HepG2 (cell line): ENCODE measurements at regions not wholly inside any gene's neighbourhood (a gene's known extent, or its start where the extent isn't known, plus 50 kb on each side); places are given as distances from the start of the nearest gene placed in this dataset.

Experiments used
- ATAC-seq: fragments of 200-7000 bp; cut with Tn5 transposase; 3 replicates; pipeline ENCODE4 v1.9.1; 2020; ENCODE audit warnings: mild to moderate bottlenecking, moderate library complexity
- BruUV-seq: library from RNA; stranded (reverse); fragments of 400-500 nt; replicated peaks from 2 replicates; lab custom pipeline; 2021; lab: Mats Ljungman, UMichigan
- CTCF ChIA-PET: fragments of 300-600 bp; formaldehyde crosslinking; extraction: SDS; loops from one replicate; lab custom pipeline; 2021; ENCODE audit warnings: low total read pairs, inconsistent platforms, low intra/inter-chr PET ratio; lab: Yijun Ruan, JAX
- POLR2A ChIA-PET: fragments of 350-600 bp; sonication (Branson Sonifier 250); formaldehyde crosslinking; loops from one replicate; lab custom pipeline; 2020; ENCODE audit warnings: antibody characterized with exemption, inconsistent platforms; lab: Yijun Ruan, JAX
- DNase-seq: peaks from one replicate; pipeline ENCODE4 v3.0.0-alpha.2; 2015; ENCODE audit warnings: low spot score
- FAIRE-seq: peaks from 3 replicates; lab custom pipeline; 2011; peaks lifted over from hg19 to GRCh38; lab: Jason Lieb, UNC
- H2AFZ ChIP-seq: one replicate; pipeline ENCODE4 v1.6.1; 2011; ENCODE audit warnings: low read length, inconsistent platforms
- H3K27ac ChIP-seq: fragments of 300-600 bp; 3 replicates; pipeline ENCODE4 v1.8.0; 2011; ENCODE audit warnings: mixed run types, mild to moderate bottlenecking, mixed read lengths, low read length, inconsistent platforms; ENCODE audit not compliant: insufficient read depth; ENCODE audit errors: extremely low read length
- H3K27me3 ChIP-seq, 2 experiments: fragments of 200-600 bp in 1 of 2; 2 replicates in 1 of 2; 3 replicates in 1 of 2; pipeline versions ENCODE4 v1.6.0 to v1.8.0; 2011; ENCODE audit warnings: low read length in 2 of 2, mild to moderate bottlenecking in 2 of 2, moderate library complexity in 2 of 2, inconsistent platforms in 1 of 2; ENCODE audit not compliant: insufficient read depth in 2 of 2, control insufficient read depth in 1 of 2
- H3K36me3 ChIP-seq, 2 experiments: fragments of 200-600 bp in 1 of 2; replicated peaks in 1 of 2; 2 replicates in 1 of 2; 3 replicates in 1 of 2; pipeline versions ENCODE4 v1.5.1 to v1.8.0; 2011; ENCODE audit warnings: low read length in 2 of 2, inconsistent platforms in 1 of 2; ENCODE audit not compliant: insufficient read depth in 2 of 2, control insufficient read depth in 1 of 2
- H3K4me1 ChIP-seq: 2 replicates; pipeline ENCODE4 v1.5.1; 2012; ENCODE audit warnings: low read length, inconsistent platforms; ENCODE audit not compliant: insufficient read depth
- H3K4me2 ChIP-seq: 2 replicates; pipeline ENCODE4 v1.6.0; 2011; ENCODE audit warnings: low read depth, low read length, inconsistent platforms
- H3K4me3 ChIP-seq, 3 experiments: fragments of 200-600 bp in 1 of 3; sonication (generic), shearing (Covaris generic) in 1 of 3; replicated peaks in 1 of 3; 2 replicates each; pipeline ENCODE4 v1.5.1; 2011 to 2016; ENCODE audit warnings: low read length in 3 of 3, inconsistent platforms in 2 of 3, low read depth in 2 of 3, mild to moderate bottlenecking in 2 of 3, control low read depth in 1 of 3, mixed read lengths in 1 of 3; ENCODE audit not compliant: insufficient read depth in 1 of 3
- H3K79me2 ChIP-seq: one replicate; pipeline ENCODE4 v1.6.1; 2011; ENCODE audit warnings: low read length, inconsistent platforms; ENCODE audit not compliant: insufficient read depth
- H3K9ac ChIP-seq: 2 replicates; pipeline ENCODE4 v1.6.0; 2011; ENCODE audit warnings: mild to moderate bottlenecking, low read depth, low read length, inconsistent platforms; ENCODE audit not compliant: insufficient read depth
- H3K9me3 ChIP-seq: 2 replicates; pipeline ENCODE4 v1.5.1; 2012; ENCODE audit warnings: mild to moderate bottlenecking, low read length
- H4K20me1 ChIP-seq: 2 replicates; pipeline ENCODE4 v1.6.0; 2011; ENCODE audit warnings: inconsistent platforms, mild to moderate bottlenecking, low read length, moderate library complexity; ENCODE audit not compliant: insufficient read depth
- DR1 ChIP-seq: sonication (generic); formaldehyde crosslinking; IDR thresholded peaks from 2 replicates; pipeline ENCODE4 v1.8.0; 2021; ENCODE audit warnings: mild to moderate bottlenecking, missing genetic modification reagents, inconsistent platforms
- GLMP ChIP-seq: sonication (generic); formaldehyde crosslinking; IDR thresholded peaks from 2 replicates; pipeline ENCODE4 v1.9.0; 2021; ENCODE audit warnings: missing genetic modification reagents, mild to moderate bottlenecking, borderline replicate concordance
- KMT2B ChIP-seq: IDR thresholded peaks from 2 replicates; pipeline ENCODE4 v1.6.1; 2016; ENCODE audit warnings: missing genetic modification reagents, missing compliant biosample characterization
- MZF1 ChIP-seq: sonication (generic); formaldehyde crosslinking; IDR thresholded peaks from 2 replicates; pipeline ENCODE4 v1.8.1; 2023; ENCODE audit warnings: mild to moderate bottlenecking, missing genetic modification reagents, borderline replicate concordance
- POGK ChIP-seq: sonication (generic); formaldehyde crosslinking; conservative IDR thresholded peaks from 2 replicates; pipeline ENCODE4 v1.8.0; 2022; ENCODE audit warnings: mild to moderate bottlenecking, moderate library complexity, missing genetic modification reagents
- REPIN1 ChIP-seq: sonication (generic); formaldehyde crosslinking; IDR thresholded peaks from 2 replicates; pipeline ENCODE4 v1.8.0; 2022; ENCODE audit warnings: missing genetic modification reagents, low read depth, mild to moderate bottlenecking, borderline replicate concordance
- ZBTB25 ChIP-seq: IDR thresholded peaks from 2 replicates; pipeline ENCODE4 v1.6.1; 2018; ENCODE audit warnings: missing genetic modification reagents
- ZNF530 ChIP-seq: sonication (generic); formaldehyde crosslinking; IDR thresholded peaks from 2 replicates; pipeline ENCODE4 v1.5.0; 2020; ENCODE audit warnings: low read depth, mild to moderate bottlenecking, missing genetic modification reagents
- ZNF614 ChIP-seq: IDR thresholded peaks from 2 replicates; pipeline ENCODE4 v1.6.1; 2018; ENCODE audit warnings: missing biosample characterization, missing genetic modification reagents, inconsistent platforms, borderline replicate concordance
- ZNF772 ChIP-seq: sonication (generic); formaldehyde crosslinking; IDR thresholded peaks from 2 replicates; pipeline ENCODE4 v1.5.0; 2020; ENCODE audit warnings: mild to moderate bottlenecking, missing genetic modification reagents
- WGBS: methylation state at CpG from one replicate; pipeline ENCODE4 v1.1.6; 2017; ENCODE audit warnings: low lambda C conversion rate; 5-methylcytosine and 5-hydroxymethylcytosine counted together
- in situ Hi-C: cut with HindIII; loops from 2 replicates; pipeline ENCODE4 v1.10.0; 2017; ENCODE audit warnings: low pct_unique_long_range_greater_than_20kb; ENCODE audit not compliant: extremely low pct_ligation_motif_present
- intact Hi-C: fragments of 100-400 bp; cut with micrococcal nuclease; formaldehyde crosslinking; loops from one replicate; pipeline ENCODE4 v1.10.0; 2022; ENCODE audit not compliant: unreplicated experiment
- TF ChIP-seq, protein P1 (sequence below): sonication (generic); formaldehyde crosslinking; IDR thresholded peaks from 2 replicates; pipeline ENCODE4 v1.4.0; 2020; ENCODE audit warnings: missing genetic modification reagents
- TF ChIP-seq, protein P2 (sequence below): sonication (generic); formaldehyde crosslinking; IDR thresholded peaks from 2 replicates; pipeline ENCODE4 v1.4.0; 2020; ENCODE audit warnings: mild to moderate bottlenecking, missing genetic modification reagents

DNA sequence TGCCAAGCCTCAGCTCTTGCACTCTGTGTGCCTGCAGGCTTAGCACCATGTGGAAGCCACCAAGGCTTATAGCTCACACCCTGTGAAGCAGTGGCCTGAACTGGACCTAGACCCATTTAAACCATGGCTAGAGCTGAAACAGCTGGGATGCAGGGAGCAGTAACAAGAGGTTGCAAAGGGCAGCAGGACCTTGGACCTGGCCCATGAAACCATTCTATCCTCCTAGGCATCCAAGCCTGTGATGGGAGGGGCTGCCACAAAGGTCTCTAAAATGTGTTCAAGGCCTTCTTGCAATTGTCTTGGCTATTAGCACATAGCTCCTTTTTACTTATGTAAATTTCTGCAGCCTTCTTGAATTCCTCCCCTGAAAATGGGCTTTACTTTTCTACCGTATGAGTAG lies 57.9 kb upstream of the NPAP1 start:
- Histone ChIP-seq H3K4me1 (no peaks in the 10 kb centered on the region), H2AFZ (no peak overlapping the region), H3K9ac (no peak overlapping the region), H3K79me2 (no peaks in the 10 kb centered on the region), H3K36me3 (no peaks in the 10 kb centered on the region), H4K20me1 (no peaks in the 10 kb centered on the region), H3K9me3 (peaks cover 88% of the 10 kb centered on the region), H3K27ac (no peak overlapping the region), H3K4me3 (no peak overlapping the region), H3K4me2 (no peak overlapping the region), H3K27me3 (no peaks in the 10 kb centered on the region; a peak in 1 of 5 replicates)
- ATAC-seq (no peak), DNase-seq (no peak), FAIRE-seq (no peak)
- in situ Hi-C loops (no loop called here), intact Hi-C loops (no loop called here)
- WGBS = 42% methylated on average over 1 of the region's 1 CpG
- BruUV-seq = no TSS peak
- TF ChIP-seq, protein P1, sequence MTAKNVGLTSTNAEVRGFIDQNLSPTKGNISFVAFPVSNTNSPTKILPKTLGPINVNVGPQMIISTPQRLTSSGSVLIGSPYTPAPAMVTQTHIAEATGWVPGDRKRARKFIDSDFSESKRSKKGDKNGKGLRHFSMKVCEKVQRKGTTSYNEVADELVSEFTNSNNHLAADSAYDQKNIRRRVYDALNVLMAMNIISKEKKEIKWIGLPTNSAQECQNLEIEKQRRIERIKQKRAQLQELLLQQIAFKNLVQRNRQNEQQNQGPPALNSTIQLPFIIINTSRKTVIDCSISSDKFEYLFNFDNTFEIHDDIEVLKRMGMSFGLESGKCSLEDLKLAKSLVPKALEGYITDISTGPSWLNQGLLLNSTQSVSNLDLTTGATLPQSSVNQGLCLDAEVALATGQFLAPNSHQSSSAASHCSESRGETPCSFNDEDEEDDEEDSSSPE (CRISPR knock-in tag) = no peak
- TF ChIP-seq ZNF530 (CRISPR knock-in tag) = no peak
- TF ChIP-seq ZBTB25 (CRISPR knock-in tag) = no peak
- no peak for TF ChIP-seq GLMP
- TF ChIP-seq ZNF772 = no peak
- no peak for TF ChIP-seq REPIN1 (CRISPR knock-in tag)
- TF ChIP-seq DR1 (CRISPR knock-in tag) = no peak
- TF ChIP-seq, protein P2, sequence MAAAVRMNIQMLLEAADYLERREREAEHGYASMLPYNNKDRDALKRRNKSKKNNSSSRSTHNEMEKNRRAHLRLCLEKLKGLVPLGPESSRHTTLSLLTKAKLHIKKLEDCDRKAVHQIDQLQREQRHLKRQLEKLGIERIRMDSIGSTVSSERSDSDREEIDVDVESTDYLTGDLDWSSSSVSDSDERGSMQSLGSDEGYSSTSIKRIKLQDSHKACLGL = no peak
- no peak for TF ChIP-seq MZF1 (CRISPR knock-in tag)
- TF ChIP-seq ZNF614 (CRISPR knock-in tag) = no peak
- TF ChIP-seq POGK (CRISPR knock-in tag) = no peak
- TF ChIP-seq KMT2B (CRISPR knock-in tag) = no peak
- POLR2A ChIA-PET = no interaction called here
- CTCF ChIA-PET = no interaction called here
